Lower leg skin (tissue), 4 donors: ENCODE measurements at regions not wholly inside any gene's neighbourhood (a gene's known extent, or its start where the extent isn't known, plus 50 kb on each side); places are given as distances from the start of the nearest gene placed in this dataset.

ENCODE experiments used
- DNase-seq, 2 donors: peaks; one replicate each; pipeline ENCODE4 v3.0.0-alpha.2; 2019; ENCODE audit warnings: low spot score in 2 of 2
- H3K4me3 ChIP-seq: fragments of 200-600 bp; sonication (generic); 2 replicates; pipeline ENCODE4 v1.5.1; 2017; ENCODE audit warnings: mild to moderate bottlenecking, low read depth; ENCODE audit not compliant: poor library complexity, severe bottlenecking
- POLR2A ChIP-seq, 2 donors: fragments of 450-650 bp; IDR thresholded peaks; one replicate each; pipeline ENCODE4 v1.6.1; 2016 to 2017; ENCODE audit warnings: antibody characterized with exemption in 2 of 2, mild to moderate bottlenecking in 1 of 2, moderate library complexity in 1 of 2
- WGBS, 2 donors: methylation state at CpG; one replicate each; pipeline ENCODE4 v1.1.5; 2018; 5-methylcytosine and 5-hydroxymethylcytosine counted together
- intact Hi-C: fragments of 100-400 bp; cut with DNase I; formaldehyde crosslinking; loops from one replicate; pipeline ENCODE4 v1.15.0; 2023; ENCODE audit warnings: low total_unique reads
- TF ChIP-seq, protein P1 (sequence below), 3 donors: fragments of 450-650 bp; IDR thresholded peaks; one replicate each; pipeline ENCODE4 v1.5.1; 2016; ENCODE audit warnings: antibody characterized with exemption in 3 of 3, mild to moderate bottlenecking in 3 of 3, moderate library complexity in 2 of 3

DNA sequence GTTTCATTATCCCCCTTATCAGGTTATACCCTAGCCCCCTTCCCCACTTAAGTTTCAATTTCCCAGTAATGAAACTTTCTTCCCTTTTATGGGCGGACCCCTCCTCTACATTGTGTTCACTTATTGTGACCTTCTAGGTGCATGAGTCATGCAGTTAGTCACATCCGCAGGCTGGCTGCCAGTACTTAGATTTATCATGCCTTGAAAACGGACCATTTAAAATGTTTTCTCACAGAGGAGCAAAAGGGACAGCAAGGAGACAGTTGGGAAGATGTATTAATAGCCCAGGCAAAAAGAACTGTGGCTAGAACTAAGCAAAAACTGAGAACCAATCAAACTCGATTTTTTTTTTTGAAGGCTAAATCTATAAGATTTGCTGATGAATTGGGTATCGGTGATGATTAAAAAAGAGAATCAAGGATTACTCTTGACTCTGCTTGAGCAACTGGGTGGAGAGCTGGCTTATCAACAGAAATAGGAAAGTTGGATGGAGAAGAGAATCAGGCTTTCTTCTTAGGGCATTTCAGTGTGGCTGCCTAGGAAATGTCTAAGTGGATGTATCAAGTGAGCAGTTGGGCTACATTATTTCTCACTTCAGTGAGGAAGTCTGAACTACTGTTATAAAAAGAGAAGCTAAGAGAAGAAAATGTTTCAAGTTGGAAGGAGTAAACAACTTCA, 615.0 kb downstream of the HINT1 start:
- 50 to 61% methylated on average over 5 of the region's 5 CpGs for WGBS, 2 donors

GRCh38 chr5:130546211-130546610, 618.8 kb downstream of the HINT1 start:
- no peak for DNase-seq
- H3K4me3 ChIP-seq = no peak overlapping the region
- TF ChIP-seq, protein P1, sequence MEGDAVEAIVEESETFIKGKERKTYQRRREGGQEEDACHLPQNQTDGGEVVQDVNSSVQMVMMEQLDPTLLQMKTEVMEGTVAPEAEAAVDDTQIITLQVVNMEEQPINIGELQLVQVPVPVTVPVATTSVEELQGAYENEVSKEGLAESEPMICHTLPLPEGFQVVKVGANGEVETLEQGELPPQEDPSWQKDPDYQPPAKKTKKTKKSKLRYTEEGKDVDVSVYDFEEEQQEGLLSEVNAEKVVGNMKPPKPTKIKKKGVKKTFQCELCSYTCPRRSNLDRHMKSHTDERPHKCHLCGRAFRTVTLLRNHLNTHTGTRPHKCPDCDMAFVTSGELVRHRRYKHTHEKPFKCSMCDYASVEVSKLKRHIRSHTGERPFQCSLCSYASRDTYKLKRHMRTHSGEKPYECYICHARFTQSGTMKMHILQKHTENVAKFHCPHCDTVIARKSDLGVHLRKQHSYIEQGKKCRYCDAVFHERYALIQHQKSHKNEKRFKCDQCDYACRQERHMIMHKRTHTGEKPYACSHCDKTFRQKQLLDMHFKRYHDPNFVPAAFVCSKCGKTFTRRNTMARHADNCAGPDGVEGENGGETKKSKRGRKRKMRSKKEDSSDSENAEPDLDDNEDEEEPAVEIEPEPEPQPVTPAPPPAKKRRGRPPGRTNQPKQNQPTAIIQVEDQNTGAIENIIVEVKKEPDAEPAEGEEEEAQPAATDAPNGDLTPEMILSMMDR (IDR thresholded peaks at IDR 0.05) = no peak
- no peak for TF ChIP-seq POLR2A (IDR thresholded peaks at IDR 0.05)
- 0 to 95% methylated on average over 1 of the region's 1 CpG for WGBS, 2 donors
- intact Hi-C loops = no loop called here

More for the DNA sequence above, 615.0 kb downstream of the HINT1 start:
- DNase-seq = no peak
- no peak overlapping the region for H3K4me3 ChIP-seq
- no peak for TF ChIP-seq POLR2A (IDR thresholded peaks at IDR 0.05)
- intact Hi-C loops = no loop called here

DNA sequence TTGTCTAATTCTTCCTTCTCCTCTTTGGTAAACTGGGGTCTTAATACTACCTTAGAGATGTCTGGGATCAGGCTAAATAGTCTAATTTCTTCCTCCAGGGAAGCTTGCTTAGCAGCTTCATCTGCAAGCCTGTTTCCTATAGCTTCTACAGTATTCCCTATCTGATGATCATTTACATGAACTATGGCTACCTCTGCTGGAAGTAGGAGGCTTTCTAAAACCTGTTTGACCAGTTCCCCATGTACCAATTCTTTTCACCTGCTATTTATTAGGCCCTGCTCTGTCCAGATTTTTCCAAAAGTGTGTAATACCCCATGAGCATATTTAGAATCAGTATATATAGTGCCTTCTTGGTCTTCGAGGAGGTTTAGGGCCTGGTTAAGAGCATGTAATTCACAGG, 619.8 kb downstream of the HINT1 start:
- DNase-seq = no peak
- 82 to 88% methylated on average over 1 of the region's 1 CpG for WGBS, 2 donors
- TF ChIP-seq, protein P1 (IDR thresholded peaks at IDR 0.05) = no peak
- no peak for TF ChIP-seq POLR2A (IDR thresholded peaks at IDR 0.05)
- intact Hi-C loops = no loop called here
- no peak overlapping the region for H3K4me3 ChIP-seq

DNA sequence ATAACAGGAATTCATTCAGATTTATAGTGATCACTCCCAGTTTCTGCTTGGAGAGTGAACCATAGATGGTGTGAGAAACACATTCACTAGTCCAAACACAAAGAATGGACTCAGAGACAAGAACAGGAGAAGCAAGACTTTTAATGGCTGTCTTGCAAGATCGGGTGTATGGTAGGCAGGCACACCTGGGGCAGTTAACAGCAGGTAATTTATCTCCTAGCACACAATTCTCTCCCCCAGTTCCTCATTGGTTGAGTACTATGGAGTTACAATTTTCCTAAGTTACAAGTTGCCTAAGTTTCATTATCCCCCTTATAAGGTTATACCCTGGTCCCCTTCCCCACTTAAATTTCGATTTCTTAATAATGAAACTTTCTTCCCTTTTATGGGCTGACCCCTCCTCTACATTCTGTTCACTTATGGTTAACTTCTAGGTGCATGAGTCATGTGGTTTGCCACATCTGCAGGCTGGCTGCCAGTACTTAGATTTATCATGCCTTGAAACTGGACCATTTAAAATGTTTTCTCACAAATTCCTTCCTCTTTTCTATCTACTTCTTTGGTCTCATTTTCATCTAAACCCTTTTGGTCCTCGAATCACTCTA, 623.3 kb downstream of the HINT1 start:
- 20 to 35% methylated on average over 3 of the region's 3 CpGs for WGBS, 2 donors
- TF ChIP-seq, protein P1 (IDR thresholded peaks at IDR 0.05) = no peak
- no peak for TF ChIP-seq POLR2A (IDR thresholded peaks at IDR 0.05)
- DNase-seq = no peak
- H3K4me3 ChIP-seq = no peak overlapping the region
- intact Hi-C loops = no loop called here

DNA sequence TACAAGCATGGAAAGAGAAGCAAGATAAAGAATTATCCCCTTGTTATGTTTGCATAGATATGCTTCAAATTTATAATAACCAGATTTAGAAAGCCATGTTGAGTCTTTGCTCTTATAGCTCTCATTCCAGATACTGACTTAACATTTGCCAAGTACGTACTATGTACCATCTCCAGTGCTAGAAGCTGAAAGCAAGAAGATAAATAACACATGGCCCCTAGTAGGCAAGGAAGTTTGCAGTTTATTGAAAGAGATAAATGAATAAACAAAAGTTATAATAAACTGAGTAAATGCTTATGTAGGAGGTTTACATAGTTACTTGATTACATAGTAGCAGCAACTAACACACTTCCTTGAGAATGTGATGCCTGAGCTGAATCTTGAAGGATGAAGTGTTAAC, 628.4 kb downstream of the HINT1 start:
- no peak overlapping the region for H3K4me3 ChIP-seq
- WGBS, 2 donors = 78 to 88% methylated on average over 1 of the region's 1 CpG
- no peak for DNase-seq
- no peak for TF ChIP-seq POLR2A (IDR thresholded peaks at IDR 0.05)
- TF ChIP-seq, protein P1 (IDR thresholded peaks at IDR 0.05) = no peak
- intact Hi-C loops = no loop called here

- no peak overlapping the region for H3K4me3 ChIP-seq
- no peak for DNase-seq
- intact Hi-C loops = no loop called here
- TF ChIP-seq POLR2A (IDR thresholded peaks at IDR 0.05) = no peak
- TF ChIP-seq, protein P1 (IDR thresholded peaks at IDR 0.05) = no peak
Measured at GRCh38 chr5:130532786-130533185, 628.5 kb downstream of the CHSY3 start.
